ENCODE measurements at regions not wholly inside any gene's neighbourhood (a gene's known extent, or its start where the extent isn't known, plus 50 kb on each side); places are given as distances from the start of the nearest gene placed in this dataset.

DNA sequence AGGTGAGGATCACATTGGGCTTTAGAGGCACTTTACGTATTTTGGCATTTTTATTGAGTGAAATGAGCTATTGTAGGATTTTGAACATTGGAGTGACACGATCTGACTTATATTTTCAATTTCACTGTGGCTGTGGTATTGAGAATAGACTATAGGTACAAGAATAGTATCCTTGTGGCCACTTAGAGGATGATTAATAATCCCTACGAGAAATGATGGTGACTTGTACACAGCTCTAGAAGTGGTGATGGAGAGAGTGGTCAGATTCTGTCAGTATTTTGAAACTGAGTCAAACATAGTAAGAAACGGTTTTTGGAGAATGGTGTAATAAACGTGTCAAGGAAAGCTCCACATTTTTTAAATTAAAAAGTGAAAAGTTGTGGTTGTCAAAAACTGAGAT lies 494.7 kb downstream of the EPHA5 start:
- no peak for TF ChIP-seq CTCF (IDR thresholded peaks at IDR 0.05)
- no peak for TF ChIP-seq POLR2AphosphoS5 (IDR thresholded peaks at IDR 0.05)
- no peak for TF ChIP-seq POLR2A (IDR thresholded peaks at IDR 0.05; ENCODE audit: low read depth)
- no peak for TF ChIP-seq EP300 (IDR thresholded peaks at IDR 0.05)
